GM21447 (cell line): ENCODE measurements at regions not wholly inside any gene's neighbourhood (a gene's known extent, or its start where the extent isn't known, plus 50 kb on each side); places are given as distances from the start of the nearest gene placed in this dataset.

Experiments
- ATAC-seq: cut with Tn5 transposase; IDR thresholded peaks from one replicate; pipeline ENCODE4 v1.9.1; 2021; ENCODE audit not compliant: unreplicated experiment

DNA sequence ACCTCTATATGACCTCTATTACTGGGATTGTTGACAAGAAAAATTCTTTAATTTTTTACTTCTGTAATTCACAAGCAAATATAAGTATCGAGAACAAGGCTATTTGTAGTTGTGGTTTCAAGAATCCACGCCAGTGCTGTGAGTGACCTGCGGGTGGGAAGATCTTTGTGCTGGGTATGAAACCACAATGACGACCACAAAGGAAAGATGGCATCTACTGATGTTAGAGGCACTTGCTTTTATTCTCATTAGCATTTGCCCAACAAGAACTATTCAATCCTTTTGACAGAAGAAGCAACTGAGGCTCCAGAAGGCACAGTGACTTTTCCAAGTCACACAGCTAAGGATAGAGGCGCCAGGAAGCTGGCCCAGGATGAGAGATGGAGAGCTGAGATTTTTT is 1054.9 kb downstream of the TBC1D22A start:
- ATAC-seq = no peak

DNA sequence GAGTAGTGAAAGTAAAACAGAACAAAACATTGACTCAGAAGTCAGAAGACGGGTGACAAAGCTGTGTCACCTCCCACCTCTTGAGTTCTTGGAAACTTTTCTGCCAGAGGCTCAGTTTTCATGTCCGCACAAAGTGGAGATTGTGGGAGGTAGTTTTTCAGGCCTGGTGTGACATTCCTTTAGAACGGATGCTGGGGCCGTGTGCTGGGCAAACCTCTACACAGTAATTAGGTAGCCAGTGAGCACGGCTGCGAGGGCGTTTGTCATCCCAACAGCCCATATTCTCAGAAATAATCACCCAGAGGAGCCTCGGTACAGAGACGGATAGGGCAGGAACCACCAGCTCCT is 1054.4 kb downstream of the TBC1D22A start:
- ATAC-seq = no peak

DNA sequence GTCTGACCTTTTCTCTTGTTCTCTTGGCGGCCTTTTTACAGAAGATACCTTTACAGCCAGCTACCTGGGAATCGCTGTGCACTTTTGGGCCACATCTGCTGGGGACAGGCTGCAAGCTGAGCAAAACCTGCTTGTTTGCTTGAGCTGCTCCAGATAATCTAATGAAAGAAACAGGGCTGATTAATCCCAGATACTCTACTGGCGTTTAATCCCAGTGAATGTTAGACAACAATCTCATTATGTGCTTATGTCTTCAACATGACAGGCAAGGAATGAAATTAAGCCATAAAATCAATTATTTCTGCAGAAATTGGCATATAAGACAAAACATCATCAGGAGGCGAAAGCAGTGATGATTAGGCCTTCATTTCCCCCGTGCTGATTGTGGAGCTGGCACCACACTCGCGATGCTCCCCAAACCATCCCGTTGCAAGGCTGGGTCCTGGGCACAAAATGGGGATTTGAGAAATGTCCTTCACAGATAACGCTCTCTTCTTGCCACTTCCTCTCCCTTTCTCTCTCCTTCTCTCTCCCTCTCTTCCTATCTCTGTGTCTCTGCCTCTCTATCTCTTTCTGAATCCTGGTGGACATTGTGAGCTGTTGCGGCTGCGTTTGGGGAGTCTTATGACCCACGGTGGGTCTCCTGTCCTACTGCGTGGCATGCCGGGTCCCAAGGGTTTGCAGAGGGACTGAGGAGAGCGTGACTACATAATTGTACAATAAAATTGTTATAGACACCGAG is 1053.8 kb downstream of the TBC1D22A start:
- no peak for ATAC-seq

DNA sequence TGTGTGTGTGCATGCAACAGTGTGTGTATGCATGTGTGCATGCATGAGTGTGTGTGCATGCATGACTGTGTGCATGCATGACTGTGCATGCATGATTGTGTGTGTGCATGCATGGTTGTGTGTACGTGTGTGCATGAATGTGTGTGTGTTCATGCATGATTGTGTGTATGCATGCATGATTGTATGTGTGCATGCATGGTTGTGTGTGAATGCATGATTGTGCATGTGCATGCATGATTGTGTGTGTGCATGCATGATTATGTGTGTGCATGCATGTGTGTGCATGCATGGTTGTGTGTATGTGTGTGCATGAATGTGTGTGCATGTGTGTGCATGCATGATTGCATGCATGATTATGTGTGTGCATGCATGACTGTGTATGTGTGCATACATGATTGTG is 1052.0 kb downstream of the TBC1D22A start:
- no peak for ATAC-seq

DNA sequence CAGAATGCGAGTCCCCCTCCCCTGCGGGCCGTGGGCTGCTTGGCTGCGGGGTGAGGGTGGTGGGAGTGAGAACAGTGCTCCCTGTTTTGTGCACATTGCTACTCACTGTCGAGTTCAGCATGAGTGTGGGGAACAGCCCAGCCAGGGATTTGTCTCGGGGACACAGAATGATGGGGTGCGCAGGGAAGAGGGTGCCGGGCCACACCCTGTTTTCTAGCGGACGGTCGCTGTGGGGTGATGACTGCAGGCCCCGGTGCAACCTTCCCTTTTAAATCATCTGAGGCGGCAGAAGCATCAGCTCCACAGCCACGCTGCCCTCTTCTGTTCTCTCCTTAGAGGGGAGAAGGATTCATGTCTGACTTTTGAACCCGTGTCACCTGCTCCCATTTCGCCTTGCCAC is 1051.2 kb downstream of the TBC1D22A start:
- no peak for ATAC-seq

DNA sequence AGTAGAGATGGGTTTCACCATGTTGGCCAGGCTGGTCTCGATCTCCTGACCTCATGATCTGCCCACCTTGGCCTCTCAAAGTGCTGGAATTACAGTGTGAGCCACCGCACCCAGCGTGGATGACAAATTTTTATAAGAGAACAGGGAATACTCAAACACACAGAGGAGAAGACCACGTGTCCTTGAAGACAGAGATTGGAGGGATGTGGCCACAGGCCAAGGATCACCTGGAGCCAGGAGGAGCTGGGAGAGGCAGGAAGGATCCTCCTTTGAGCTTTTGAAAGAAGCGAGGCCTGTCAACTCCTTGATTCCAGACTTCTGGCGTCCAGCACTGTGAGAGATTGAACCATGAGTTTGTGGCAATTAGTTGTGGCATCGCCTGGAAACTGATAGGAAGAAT is 1049.5 kb downstream of the TBC1D22A start:
- no peak for ATAC-seq

DNA sequence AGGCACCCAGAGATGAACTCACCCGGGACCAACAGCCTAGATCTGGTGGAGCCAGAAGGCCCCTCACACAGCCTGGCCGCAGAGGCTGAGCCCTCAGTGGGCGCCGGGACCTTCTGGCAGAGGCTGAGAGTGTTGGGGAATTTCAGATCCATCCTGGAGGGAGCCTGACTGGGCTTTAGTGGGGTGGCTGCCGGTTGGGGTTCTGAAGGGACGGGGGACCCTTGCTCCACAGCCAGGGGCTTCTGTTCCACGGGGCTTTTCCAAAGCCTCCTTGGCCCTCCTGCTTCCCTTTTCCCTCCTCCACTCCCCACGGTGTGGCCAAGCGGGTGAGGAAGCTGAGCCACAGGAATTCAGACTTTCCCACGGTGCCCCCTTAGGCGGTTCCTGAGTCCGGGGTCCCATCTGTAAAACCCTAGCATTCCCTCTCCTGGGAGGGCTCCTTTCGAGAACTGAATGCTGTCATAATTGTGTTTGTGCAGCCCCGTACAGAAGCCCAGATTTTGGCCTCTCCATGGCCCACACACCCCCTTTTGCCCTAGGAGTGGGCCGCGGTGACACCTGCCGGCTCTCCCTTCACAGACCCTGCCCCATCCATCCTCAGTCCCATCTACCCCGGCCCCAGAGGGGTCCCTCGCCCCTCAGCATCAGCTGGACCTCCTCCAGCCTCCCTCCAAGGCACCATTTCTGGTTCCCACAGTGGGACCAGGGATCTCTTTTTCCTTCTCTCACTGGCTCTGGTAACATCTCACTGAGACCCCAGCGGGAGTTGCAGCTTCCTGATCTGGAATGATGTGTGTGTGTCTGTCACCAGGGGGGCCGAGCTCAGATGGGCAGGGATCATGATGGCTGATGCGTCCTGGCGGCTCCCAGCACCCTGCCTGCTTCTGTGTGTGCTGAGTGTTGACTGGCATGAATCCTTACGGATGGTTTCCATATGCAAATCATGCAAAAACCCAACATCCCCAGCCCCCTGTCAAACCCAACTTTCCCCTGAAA is 1048.4 kb downstream of the TBC1D22A start:
- no peak for ATAC-seq

DNA sequence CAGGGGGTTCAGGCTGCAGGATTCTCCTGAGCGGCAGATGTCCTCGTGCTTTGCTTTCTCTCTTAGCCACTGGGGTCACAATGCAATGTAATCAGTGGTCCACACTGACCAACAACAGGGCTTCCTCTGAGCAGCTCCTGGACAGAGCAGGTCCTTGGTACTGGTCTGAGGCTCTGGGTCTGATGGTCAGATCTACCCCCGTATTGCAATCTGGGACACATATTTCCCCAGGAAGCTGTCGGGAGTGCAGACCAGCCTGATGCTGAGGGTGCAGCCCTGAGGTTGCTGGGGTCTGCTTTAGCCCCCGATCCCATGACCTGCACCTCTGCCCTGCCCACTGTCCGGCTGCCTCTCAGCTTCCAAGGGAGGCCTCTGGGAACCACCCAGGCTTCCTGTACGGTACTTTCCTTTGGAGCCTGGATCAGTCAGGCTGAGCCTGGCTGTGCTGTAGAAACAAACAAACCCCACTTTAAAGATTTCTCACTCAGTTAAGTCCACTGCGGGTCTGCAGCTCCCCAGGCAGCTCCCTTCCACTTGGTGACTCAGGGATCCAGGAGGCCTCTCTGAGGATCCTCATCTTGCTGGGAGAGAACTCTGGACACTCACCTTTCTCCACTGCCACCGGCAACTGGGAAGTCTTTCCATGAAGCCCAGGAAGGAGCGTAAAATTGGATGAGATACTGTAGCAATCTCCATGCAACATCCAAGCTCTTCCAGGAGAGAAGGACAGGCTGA is 1046.6 kb downstream of the TBC1D22A start:
- ATAC-seq = no peak

DNA sequence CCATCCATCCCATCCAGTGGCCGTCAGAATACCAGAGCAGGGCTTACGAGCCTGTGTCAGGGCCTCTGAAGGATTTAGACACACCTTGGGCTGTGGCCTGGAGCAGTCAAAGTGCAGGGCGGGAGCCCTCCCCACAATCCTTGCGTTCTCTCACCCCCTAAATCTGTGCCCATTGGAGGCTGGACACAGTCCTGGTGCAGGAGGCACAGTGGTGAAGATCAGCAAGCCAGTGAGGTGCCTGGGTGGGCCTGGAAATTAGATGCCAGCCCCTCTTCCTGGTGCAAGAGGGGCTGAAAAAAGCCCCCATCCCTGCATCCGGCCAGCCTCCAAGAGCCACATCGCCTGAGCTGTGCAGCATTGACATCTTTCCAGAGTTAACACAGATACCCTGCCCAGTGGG is 1045.8 kb downstream of the TBC1D22A start:
- no peak for ATAC-seq

DNA sequence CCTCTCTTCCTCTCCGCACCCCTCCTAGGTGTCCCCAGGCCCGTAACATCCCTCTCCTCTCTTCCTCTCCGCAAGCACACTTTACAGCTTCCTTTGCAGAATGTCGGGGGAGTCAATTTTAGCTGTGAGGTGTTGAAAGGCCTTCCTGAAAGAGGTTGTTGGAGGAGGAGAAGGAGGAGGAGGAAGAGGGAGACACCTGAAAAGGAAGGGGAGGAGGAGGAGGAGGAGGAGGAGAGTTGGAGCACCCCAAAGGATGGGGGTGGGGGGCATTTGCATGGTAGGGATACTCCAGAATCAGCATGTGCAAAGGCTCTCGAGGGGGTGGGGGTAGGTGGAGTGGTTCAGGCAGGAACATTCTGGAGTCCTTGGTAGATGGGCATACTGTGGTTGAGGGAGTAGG is 1045.1 kb downstream of the TBC1D22A start:
- ATAC-seq = no peak

DNA sequence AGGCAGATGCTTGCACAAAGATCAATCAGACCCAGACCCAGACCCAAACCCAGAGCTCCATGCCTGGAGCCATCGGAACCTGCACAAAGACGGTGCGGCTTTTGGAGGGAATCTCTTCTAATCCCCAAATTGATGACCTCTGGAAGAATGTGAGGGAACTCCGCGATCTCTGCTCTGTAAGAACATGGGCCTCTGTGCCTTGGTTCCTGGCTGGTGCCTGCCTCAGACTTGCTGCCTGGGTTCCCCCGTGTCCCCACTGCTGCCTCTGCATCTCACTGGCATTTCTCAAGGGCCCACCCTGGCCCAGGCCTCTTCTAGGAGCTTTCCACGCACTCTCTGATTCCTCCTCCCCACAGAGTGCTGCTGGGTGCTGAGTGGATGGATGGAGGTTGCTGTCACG is 1044.4 kb downstream of the TBC1D22A start:
- no peak for ATAC-seq

DNA sequence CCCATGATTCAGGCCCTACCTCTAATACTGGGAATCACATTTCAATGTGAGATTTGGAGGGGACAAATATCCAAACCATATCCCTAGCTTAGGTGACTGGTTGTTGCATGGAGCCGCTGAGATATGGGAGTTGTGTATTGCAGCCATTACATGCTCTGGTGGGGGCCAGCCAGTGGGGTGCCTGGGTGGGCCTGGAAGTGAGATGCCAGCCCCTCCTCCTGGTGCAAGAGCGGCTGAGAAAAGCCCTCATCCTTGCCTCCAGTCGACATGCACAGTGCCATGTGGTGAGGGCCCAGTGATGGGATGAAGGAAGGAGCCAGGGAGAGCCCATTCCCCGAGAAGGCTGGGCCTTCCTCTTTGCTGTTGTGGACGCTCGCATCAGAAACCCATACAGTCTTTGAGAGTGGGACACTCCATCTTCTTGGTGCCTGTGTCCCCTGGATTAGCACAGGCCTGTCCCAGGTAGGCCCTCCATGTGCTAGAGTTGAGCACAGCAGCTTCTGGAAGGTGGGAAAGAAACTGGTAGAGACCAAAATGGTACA is 1043.0 kb downstream of the TBC1D22A start:
- ATAC-seq = no peak

DNA sequence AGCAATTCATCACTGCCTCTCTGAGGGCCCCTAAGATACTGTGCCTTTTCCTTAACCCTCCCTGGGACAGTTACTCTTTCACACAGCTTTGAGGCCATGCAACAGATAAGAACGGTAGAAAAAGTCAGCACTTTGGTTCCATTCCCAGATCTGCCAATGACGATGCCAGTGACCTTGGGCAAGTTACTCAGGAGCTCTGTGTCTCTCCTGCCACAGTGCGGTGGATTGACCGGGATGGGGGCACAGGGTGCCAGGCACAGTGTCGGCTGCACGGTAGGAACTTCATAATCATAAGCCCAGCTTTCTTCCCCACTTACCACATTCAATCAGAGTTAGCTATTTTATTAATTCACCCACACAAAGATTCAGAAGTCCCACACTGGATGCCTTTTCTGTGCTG is 1041.8 kb downstream of the TBC1D22A start:
- no peak for ATAC-seq

DNA sequence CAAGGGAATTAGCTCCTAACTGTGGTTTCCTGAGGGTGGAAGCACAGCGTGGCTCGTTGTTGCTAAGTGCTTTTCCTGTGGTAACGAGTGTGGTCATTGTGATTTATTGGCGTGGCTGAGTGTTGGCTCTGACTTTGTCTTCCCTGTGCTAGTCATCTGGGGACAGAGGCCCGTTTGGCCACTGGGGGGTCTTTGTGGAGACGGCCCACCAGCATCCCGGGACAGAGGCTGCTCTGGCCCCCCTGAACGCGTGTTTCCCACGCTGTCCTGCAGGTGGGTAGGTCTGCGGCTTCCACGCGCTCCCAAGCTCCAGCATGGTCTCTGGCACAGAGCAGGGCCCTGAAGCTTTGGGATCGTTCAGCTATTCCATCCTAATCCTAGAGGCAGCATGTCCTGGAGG is 1040.0 kb downstream of the TBC1D22A start:
- ATAC-seq = no peak

DNA sequence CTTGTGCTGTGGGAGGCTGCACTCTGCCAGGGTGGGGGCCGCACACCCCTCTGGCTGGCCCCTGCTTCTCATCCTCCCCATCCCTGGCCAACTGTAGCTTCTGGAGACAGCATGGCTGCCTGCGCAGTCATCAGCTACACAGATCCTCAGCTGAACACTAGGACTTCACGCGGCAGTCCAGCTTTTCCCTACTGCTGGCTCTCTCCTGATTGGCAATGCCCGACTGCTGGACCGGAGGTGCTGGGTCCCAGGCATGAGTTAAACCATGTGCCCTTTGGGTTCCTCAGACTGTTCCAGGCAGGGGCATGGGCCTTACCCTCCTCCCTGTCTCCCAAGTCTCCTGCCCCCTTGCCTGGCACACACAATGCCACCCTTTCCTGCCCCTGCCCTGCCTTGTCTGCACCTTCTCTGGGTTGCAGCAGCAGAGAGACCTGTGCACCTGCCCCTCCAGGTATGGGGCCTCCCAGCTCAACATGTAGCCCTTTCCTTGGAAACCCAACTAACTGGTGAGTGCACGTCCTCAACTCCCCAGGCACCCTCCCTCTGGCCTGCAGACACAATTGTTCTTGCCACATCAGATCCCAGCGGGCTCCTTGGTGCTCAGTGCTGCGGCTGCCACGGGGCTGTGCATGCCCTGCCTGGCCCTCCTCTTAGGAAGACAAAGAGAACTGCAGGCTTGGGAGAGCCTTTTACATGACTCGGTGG is 1039.2 kb downstream of the TBC1D22A start:
- no peak for ATAC-seq

DNA sequence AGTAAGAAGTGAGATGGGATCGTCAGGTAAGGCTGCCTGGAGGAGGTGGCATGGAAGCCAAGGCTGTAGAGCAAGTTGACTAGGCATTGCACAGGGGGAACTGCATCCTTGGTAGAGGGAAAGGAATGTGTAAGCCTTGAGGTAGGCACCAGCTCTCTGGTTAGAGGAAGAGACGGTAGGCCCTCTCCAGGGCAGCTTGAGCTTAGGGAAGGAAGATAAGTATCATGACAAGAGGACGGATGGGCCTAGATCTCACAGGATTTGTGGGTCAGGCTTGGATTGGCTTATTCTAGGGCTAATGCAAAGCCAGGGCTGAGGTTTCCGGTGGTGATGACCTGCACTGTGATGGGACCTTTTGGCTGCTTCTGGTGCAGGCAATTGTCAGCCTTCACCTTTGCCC is 1035.8 kb downstream of the TBC1D22A start:
- no peak for ATAC-seq

DNA sequence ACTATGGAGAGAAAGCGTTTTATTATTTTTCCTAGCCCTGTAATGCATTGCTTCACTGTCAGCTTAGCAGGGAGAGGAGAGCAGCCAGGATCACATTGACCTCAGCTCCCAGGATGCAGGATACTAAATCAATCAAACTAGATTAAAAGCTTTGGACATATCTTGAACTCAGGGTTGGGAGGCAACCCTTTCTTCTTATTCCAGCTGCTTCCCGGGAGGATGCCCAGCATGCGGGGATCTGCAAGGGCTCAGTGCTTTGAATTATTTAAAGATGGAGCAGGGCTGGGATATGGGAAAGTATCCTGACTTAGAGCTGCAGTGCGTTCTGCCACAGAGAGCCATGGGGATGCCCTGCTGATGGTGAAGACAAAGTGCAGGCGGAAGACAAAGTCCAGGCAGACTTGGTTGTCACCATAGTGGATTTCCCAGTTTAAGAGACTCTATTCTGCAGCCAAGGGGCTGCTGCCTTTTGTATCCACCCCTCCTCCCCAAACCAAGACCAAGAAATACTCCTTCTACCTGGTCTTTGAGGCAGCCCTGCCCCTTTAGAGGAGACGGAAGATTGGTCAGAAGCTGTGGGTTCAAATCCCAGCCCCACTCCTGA is 1035.0 kb downstream of the TBC1D22A start:
- ATAC-seq = no peak

DNA sequence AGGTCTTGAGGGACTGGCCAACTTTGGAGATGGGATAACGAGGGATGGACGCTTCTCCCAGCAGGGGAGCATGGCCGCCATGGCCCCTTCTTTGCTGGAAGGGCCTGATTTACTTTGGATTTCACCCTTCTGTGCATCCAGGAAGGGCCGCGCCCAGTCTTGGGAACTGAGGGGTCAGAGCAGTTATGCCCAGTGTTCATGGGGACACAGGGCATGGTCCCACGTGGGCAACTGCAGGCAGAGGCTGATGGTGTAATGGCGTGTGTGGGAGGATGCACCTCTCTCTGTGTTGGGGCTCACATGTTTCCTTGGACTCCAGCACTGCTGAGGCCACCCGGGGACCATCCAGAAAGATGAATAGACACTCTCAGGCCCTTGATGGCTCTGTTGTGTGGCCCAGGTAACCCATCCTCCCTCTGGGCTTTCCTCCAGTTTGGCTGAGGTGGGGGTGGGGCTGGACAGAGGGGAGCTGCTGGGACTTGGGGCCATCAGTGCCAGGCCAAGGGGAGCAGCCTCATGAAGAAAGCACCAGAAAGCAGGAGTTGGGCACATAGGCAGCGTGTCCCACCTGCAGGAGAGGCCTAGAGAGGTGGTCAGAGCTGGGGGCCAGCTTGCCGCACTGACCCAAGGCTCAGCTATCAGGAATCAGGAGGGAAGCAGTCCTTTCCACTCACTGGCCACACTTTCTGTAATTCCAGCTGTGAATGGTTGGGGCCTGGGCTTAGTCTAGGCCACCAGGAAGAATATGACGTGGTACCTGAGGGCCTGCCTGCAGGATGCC is 1033.9 kb downstream of the TBC1D22A start:
- no peak for ATAC-seq

DNA sequence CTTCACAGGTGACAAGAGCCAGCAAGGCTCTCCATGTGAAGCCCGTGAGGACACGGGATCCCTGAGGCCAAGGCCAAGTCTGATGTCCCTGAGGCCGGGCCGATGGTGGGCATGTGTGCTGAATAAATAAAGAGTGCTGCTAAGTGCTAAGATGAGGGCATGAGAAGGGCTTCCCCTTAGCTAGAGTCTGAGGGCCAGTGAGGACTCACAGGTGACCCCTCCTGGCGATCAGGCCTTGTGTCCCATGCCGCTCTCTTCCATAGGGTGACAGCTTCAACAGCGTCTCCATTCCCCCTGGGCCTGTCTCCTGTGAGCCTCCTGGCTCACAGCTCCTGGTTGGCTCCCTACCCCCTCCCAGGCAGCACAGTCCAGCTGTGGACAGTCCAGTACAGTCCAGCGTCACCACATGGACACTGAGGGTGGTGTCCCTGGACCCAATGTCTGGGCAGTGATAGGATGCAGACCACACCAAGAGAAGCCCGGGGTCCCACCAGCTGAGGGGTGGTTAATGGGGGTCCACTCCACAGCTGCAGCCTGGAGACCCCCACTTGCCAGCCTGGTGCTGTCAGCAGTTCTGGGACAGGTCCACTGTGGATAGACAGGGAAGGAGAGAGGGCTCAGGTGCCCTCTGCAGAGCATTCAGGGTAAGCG is 1033.2 kb downstream of the TBC1D22A start:
- no peak for ATAC-seq
